Ovary (tissue), 7 donors: ENCODE measurements at regions not wholly inside any gene's neighbourhood (a gene's known extent, or its start where the extent isn't known, plus 50 kb on each side); places are given as distances from the start of the nearest gene placed in this dataset.
"Not testable (repeated sequence)": the region's sequence is repeated elsewhere in the genome, so short reads cannot be mapped to it uniquely, and the experiment has no call there.

ENCODE experiments used
- DNase-seq, 5 donors: peaks; one replicate each; pipeline ENCODE4 v3.0.0-alpha.2; 2019 to 2020
- H3K27ac ChIP-seq, 2 donors: fragments of 200-600 bp; one replicate each; pipeline versions ENCODE4 v1.5.1 to v1.8.0; 2019 to 2022
- H3K27me3 ChIP-seq: fragments of 200-600 bp; one replicate; pipeline ENCODE4 v1.8.0; 2022
- H3K36me3 ChIP-seq: fragments of 200-600 bp; sonication (generic); one replicate; pipeline ENCODE4 v1.5.1; 2019
- H3K4me1 ChIP-seq: one replicate; pipeline ENCODE4 v1.8.1; 2013; ENCODE audit warnings: mild to moderate bottlenecking, moderate library complexity; ENCODE audit not compliant: insufficient read depth
- H3K4me3 ChIP-seq: fragments of 200-600 bp; sonication (generic); one replicate; pipeline ENCODE4 v1.5.1; 2017
- H3K9me3 ChIP-seq, 2 donors: fragments of 200-600 bp in 1 of 2; sonication (generic) in 1 of 2; one replicate each; pipeline versions ENCODE4 v1.5.1 to v1.8.1; 2013 to 2019; ENCODE audit warnings: mild to moderate bottlenecking in 1 of 2, moderate library complexity in 1 of 2
- EP300 ChIP-seq: sonication (generic); formaldehyde crosslinking; IDR thresholded peaks from one replicate; pipeline ENCODE4 v1.6.1; 2017; ENCODE audit warnings: antibody characterized with exemption
- POLR2A ChIP-seq: fragments of 450-650 bp; IDR thresholded peaks from one replicate; pipeline ENCODE4 v1.6.1; 2017; ENCODE audit warnings: antibody characterized with exemption, mild to moderate bottlenecking, moderate library complexity
- WGBS, 3 donors: extraction: QIAGEN DNeasy Blood & Tissue Kit in 1 of 3; methylation state at CpG; one replicate each; pipeline versions ENCODE4 v1.1.5 to v1.1.7; 2013 to 2017; 5-methylcytosine and 5-hydroxymethylcytosine counted together
- intact Hi-C, 4 donors: fragments of 100-400 bp; cut with DNase I; formaldehyde crosslinking; loops; one replicate each; pipeline versions ENCODE4 v1.11.0 to v1.15.1; 2022 to 2023
- TF ChIP-seq, protein P1 (sequence below), 3 donors: fragments of 450-650 bp in 2 of 3; fragments of 200-600 bp in 1 of 3; IDR thresholded peaks; one replicate each; pipeline versions ENCODE4 v1.5.1 to v1.8.0; 2016 to 2022; ENCODE audit warnings: antibody characterized with exemption in 3 of 3, mild to moderate bottlenecking in 1 of 3
- donor health status: DM: no; HTN: no; CAD: no; lungs with moderate emphysema.
- donor health status: DM: no; HTN: no; CAD: no.
- donor health status: Bipolar disorder and iron deficiency.
- donor health status: DM: no; HTN: no; CAD: no.
- donor health status: DM: yes; HTN: yes; CAD: no.

DNA sequence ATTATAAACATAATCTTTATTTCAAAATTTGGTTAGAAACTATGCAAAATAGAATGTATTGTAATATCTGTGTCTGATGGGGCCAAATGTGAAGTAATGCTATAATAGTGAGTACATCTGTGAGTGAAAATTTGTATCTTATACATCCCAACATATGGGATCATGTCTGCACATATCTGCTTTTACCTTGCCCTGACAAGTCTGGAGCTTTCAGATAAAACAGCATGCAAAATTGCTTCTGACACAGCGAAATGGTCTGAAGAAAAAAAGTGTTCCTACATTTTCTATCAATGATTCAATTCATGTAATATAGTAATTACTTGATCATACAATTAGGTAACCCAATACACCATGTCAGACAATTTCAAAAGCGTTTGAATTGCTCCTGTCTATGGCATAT, 58.1 kb upstream of the P3H2 start:
- 92 to 94% (median 92%) methylated on average over 2 of the region's 2 CpGs for WGBS, 3 donors
- Histone ChIP-seq H3K36me3 (no peaks in the 10 kb centered on the region), H3K27ac (no peak overlapping the region), H3K4me3 (no peak overlapping the region), H3K4me1 (no peaks in the 10 kb centered on the region), H3K9me3 (no peaks in the 10 kb centered on the region), H3K27me3 (no peaks in the 10 kb centered on the region)
- intact Hi-C loops: no loop called here
- TF ChIP-seq POLR2A (no peak), EP300 (no peak)
- TF ChIP-seq, protein P1, sequence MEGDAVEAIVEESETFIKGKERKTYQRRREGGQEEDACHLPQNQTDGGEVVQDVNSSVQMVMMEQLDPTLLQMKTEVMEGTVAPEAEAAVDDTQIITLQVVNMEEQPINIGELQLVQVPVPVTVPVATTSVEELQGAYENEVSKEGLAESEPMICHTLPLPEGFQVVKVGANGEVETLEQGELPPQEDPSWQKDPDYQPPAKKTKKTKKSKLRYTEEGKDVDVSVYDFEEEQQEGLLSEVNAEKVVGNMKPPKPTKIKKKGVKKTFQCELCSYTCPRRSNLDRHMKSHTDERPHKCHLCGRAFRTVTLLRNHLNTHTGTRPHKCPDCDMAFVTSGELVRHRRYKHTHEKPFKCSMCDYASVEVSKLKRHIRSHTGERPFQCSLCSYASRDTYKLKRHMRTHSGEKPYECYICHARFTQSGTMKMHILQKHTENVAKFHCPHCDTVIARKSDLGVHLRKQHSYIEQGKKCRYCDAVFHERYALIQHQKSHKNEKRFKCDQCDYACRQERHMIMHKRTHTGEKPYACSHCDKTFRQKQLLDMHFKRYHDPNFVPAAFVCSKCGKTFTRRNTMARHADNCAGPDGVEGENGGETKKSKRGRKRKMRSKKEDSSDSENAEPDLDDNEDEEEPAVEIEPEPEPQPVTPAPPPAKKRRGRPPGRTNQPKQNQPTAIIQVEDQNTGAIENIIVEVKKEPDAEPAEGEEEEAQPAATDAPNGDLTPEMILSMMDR (IDR thresholded peaks at IDR 0.05): no peak
- DNase-seq: no peak

DNA sequence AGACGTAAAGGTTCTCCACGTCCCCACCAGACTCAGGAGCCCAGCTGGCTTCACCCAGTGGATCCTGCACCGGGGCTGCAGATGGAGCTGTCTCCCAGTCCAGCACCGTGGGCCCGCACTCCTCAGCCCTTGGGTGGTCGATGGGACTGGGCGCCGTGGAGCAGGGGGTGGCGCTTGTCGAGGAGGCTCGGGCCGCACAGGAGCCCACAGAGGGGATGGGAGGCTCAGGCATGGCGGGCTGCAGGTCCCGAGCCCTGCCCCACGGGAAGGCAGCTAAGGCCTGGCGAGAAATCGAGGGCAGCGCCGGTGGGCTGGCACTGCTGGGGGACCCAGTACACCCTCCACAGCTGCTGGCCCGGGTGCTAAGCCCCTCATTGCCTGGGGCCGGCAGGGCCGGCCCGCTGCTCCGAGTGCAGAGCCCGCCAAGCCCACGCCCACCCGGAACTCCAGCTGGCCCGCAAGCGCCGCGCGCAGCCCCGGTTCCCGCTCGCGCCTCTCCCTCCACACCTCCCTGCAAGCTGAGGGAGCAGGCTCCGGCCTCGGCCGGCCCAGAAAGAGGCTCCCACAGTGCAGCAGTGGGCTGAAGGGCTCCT, 56.3 kb upstream of the P3H2 start:
- WGBS, 3 donors: 96 to 97% (median 97%) methylated on average over 37 to 39 of the region's 39 CpGs
- H3K27me3 ChIP-seq, H3K27ac ChIP-seq, H3K4me1 ChIP-seq, H3K36me3 ChIP-seq, DNase-seq, H3K9me3 ChIP-seq, intact Hi-C loops, H3K4me3 ChIP-seq: not testable (repeated sequence)

DNA sequence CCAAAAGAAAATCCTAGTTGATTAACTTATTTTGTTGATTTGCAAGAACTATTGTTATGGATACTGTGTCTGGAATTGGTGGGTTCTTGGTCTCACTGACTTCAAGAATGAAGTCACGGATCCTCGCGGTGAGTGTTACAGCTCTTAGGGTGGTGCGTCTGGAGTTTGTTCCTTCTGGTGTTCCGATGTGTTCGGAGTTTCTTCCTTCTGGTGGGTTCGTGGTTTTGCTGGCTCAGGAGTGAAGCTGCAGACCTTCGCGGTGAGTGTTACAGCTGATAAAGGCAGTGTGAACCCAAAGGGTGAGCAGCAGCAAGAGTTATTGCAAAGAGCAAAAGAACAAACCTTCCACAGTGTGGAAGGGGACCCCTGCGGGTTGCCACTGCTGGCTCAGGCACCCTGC, 55.4 kb upstream of the P3H2 start:
- intact Hi-C loops, H3K27ac ChIP-seq: not testable (repeated sequence)

DNA sequence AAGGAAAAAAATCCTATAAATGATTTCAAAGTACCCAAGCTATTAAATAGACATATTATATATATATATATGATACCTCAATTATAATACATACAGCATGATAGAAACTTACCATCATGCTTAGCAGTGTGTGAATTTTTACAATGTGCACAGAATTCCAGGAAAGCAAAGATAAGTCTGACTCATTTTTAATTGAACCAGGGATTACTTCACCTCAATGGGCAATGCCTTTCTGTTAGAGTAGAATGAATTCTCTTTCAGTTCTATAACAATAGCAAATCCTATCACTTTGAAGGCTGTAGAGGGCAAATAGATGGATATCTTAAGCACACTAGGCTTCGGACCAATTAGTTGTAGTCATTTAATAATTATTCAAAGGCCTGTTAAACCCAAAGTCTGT, 54.8 kb upstream of the P3H2 start:
- no peak for DNase-seq
- Histone ChIP-seq H3K27ac (no peak overlapping the region), H3K36me3 (no peaks in the 10 kb centered on the region), H3K27me3 (no peaks in the 10 kb centered on the region), H3K4me3 (no peak overlapping the region), H3K4me1 (no peaks in the 10 kb centered on the region), H3K9me3 (no peaks in the 10 kb centered on the region)
- 93 to 100% (median 95%) methylated on average over 1 of the region's 1 CpG for WGBS, 3 donors
- intact Hi-C loops: no loop called here
- TF ChIP-seq EP300: no peak
- TF ChIP-seq, protein P1 (IDR thresholded peaks at IDR 0.05): no peak
- no peak for TF ChIP-seq POLR2A

More for the DNA sequence above, 55.4 kb upstream of the P3H2 start:
- DNase-seq, H3K4me1 ChIP-seq, H3K4me3 ChIP-seq, H3K27me3 ChIP-seq, H3K36me3 ChIP-seq, H3K9me3 ChIP-seq: not testable (repeated sequence)
- WGBS, 3 donors: 91 to 95% (median 93%) methylated on average over 10 of the region's 10 CpGs

DNA sequence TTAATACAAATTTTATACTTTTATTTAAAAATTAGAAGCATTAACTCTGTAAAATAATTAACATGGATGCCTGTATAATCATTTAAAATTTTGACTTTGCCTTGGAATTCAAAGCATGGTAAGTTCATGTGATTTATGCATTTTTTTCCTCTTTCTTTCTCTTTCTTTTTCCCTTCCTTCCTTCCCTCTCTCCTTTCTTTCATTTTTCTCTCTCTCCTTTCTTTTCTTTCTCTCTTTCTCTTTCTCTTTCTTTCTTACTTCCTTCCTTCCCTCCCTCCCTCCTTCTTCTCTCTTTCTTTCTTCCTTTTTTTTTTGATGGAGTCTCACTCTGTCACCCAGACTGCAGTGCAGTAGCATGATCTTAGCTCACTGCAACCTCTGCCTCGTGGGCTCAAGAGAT, 53.8 kb upstream of the P3H2 start:
- Histone ChIP-seq H3K36me3 (no peaks in the 10 kb centered on the region), H3K4me3 (no peak overlapping the region), H3K27ac (no peak overlapping the region), H3K27me3 (no peaks in the 10 kb centered on the region), H3K9me3 (no peaks in the 10 kb centered on the region), H3K4me1 (no peaks in the 10 kb centered on the region)
- no peak for DNase-seq
- WGBS, 3 donors: 66 to 87% (median 69%) methylated on average over 1 of the region's 1 CpG
- intact Hi-C loops: no loop called here
- TF ChIP-seq POLR2A: no peak

DNA sequence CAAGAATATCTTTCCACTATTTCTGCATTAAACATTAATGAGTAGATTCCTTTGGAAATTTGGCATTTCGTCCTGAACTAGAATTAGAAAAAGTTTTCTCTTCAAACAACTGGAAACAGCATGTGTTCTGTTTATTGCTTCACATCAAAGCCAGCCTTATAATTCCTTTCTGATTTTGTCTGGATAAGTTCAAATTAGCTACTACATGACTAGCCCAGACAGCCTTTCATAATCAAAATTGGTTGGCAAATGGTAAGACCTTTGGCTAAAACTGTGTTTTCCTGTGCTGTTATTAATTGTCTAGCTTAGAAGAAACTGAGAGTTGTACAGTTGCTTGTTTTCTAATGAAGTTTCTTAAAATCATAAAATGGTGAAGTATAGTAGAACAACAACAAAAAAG, 52.7 kb upstream of the P3H2 start:
- H3K4me1 ChIP-seq: no peaks in the 10 kb centered on the region
- intact Hi-C loops: no loop called here
- no peaks in the 10 kb centered on the region for H3K9me3 ChIP-seq
- H3K36me3 ChIP-seq: no peaks in the 10 kb centered on the region
- 70 to 76% (median 72%) methylated on average over 1 of the region's 1 CpG for WGBS, 3 donors
- H3K4me3 ChIP-seq: no peak overlapping the region
- no peak for DNase-seq
- H3K27ac ChIP-seq: no peak overlapping the region
- no peaks in the 10 kb centered on the region for H3K27me3 ChIP-seq
- no peak for TF ChIP-seq EP300
- TF ChIP-seq, protein P1 (IDR thresholded peaks at IDR 0.05): no peak
- no peak for TF ChIP-seq POLR2A
